Activated CD8-positive, alpha-beta T cell treated with anti-CD3 and anti-CD28 coated beads for 36 hours (primary cell): ENCODE measurements at regions not wholly inside any gene's neighbourhood (a gene's known extent, or its start where the extent isn't known, plus 50 kb on each side); places are given as distances from the start of the nearest gene placed in this dataset.
A peak's percentile ranks its signal among the peaks of the same experiment; 100 is the strongest.

ENCODE experiments used
- ATAC-seq: fragments of 200-7000 bp; cut with Tn5 transposase; one replicate; pipeline ENCODE4 v1.10.0; 2021; ENCODE audit warnings: mild to moderate bottlenecking, moderate library complexity
- CTCF ChIA-PET: fragments of 350-600 bp; sonication (Branson Sonifier 250); formaldehyde crosslinking; loops from one replicate; lab custom pipeline; 2021; ENCODE audit warnings: antibody characterized with exemption; lab: Charles Lee
- POLR2A ChIA-PET: fragments of 350-600 bp; sonication (Branson Sonifier 250); formaldehyde crosslinking; loops from one replicate; lab custom pipeline; 2021; ENCODE audit warnings: antibody characterized with exemption; lab: Charles Lee
- DNase-seq: peaks from one replicate; pipeline ENCODE4 v3.0.0-alpha.2; 2020
- H3K27ac Mint-ChIP-seq: one replicate; pipeline ENCODE4 v1.8.0; 2021; ENCODE audit warnings: mild to moderate bottlenecking, mixed read lengths
- H3K27me3 Mint-ChIP-seq: one replicate; pipeline ENCODE4 v1.8.0; 2021; ENCODE audit warnings: mixed read lengths
- H3K36me3 Mint-ChIP-seq: one replicate; pipeline ENCODE4 v1.8.0; 2021; ENCODE audit warnings: low read depth, mixed read lengths
- H3K4me1 Mint-ChIP-seq: one replicate; pipeline ENCODE4 v1.8.0; 2021; ENCODE audit warnings: low read depth, mixed read lengths
- H3K4me3 Mint-ChIP-seq: one replicate; pipeline ENCODE4 v1.8.0; 2021; ENCODE audit warnings: mild to moderate bottlenecking, moderate library complexity, mixed read lengths
- H3K9me3 Mint-ChIP-seq: one replicate; pipeline ENCODE4 v1.8.0; 2021; ENCODE audit warnings: mixed read lengths
- CTCF ChIP-seq: fragments of 200-600 bp; IDR thresholded peaks from one replicate; pipeline ENCODE4 v1.8.0; 2022; ENCODE audit warnings: antibody characterized with exemption, mild to moderate bottlenecking
- intact Hi-C: fragments of 100-400 bp; cut with micrococcal nuclease; formaldehyde crosslinking; loops from one replicate; pipeline ENCODE4 v1.10.0; 2022

GRCh38 chr3:194067949-194068362 is 68.0 kb upstream of the HES1 start:
- POLR2A ChIA-PET: no interaction called here
- peaks cover 14% of the 10 kb centered on the region for H3K9me3 Mint-ChIP-seq
- H3K4me1 Mint-ChIP-seq: peaks cover 12% of the 10 kb centered on the region
- CTCF ChIA-PET: interaction anchor here (2.0 kb wide), 1 partner anchor 248 kb away, joined by 8 read pairs; no protein-coding TSS in a partner anchor
- intact Hi-C loops: no loop called here
- peaks cover 45% of the 10 kb centered on the region for H3K27me3 Mint-ChIP-seq
- ATAC-seq: no peak
- no peak overlapping the region for H3K27ac Mint-ChIP-seq
- no peaks in the 10 kb centered on the region for H3K36me3 Mint-ChIP-seq
- no peak for DNase-seq
- TF ChIP-seq CTCF: no peak
- H3K4me3 Mint-ChIP-seq: no peak overlapping the region

- POLR2A ChIA-PET: interaction anchor here (0.8 to 1.2 kb wide), 2 partner anchors 9 to 10 kb away, joined by 3 to 4 read pairs; no protein-coding TSS in a partner anchor
- H3K9me3 Mint-ChIP-seq: peaks cover 14% of the 10 kb centered on the region
- ATAC-seq (no peak), DNase-seq (no peak)
- no peak overlapping the region for H3K27ac Mint-ChIP-seq
- no peaks in the 10 kb centered on the region for H3K36me3 Mint-ChIP-seq
- H3K4me3 Mint-ChIP-seq: peak overlapping the region; percentile 7
- H3K4me1 Mint-ChIP-seq: peaks cover 12% of the 10 kb centered on the region
- intact Hi-C loops: no loop called here
- CTCF ChIA-PET: interaction anchor here (1.6 kb wide), 1 partner anchor 246 kb away, joined by 3 read pairs; no protein-coding TSS in a partner anchor
- no peak for TF ChIP-seq CTCF
- H3K27me3 Mint-ChIP-seq: peaks cover 54% of the 10 kb centered on the region
Observed at GRCh38 chr3:194069421-194070219, 66.3 kb upstream of the HES1 start.

GRCh38 chr3:194070220-194070633 is 65.7 kb upstream of the HES1 start:
- DNase-seq (no peak), ATAC-seq (no peak)
- peak overlapping the region; percentile 56 for H3K4me3 Mint-ChIP-seq
- peaks cover 57% of the 10 kb centered on the region for H3K27me3 Mint-ChIP-seq
- peak overlapping the region; percentile 73 for H3K27ac Mint-ChIP-seq
- intact Hi-C loops: no loop called here
- no peak for TF ChIP-seq CTCF
- H3K4me1 Mint-ChIP-seq: peaks cover 12% of the 10 kb centered on the region
- CTCF ChIA-PET: interaction anchor here (0.8 to 1.6 kb wide), 2 partner anchors 218 to 246 kb away, joined by 3 read pairs; no protein-coding TSS in a partner anchor
- H3K36me3 Mint-ChIP-seq: no peaks in the 10 kb centered on the region
- POLR2A ChIA-PET: interaction anchor here (0.9 to 1.2 kb wide), 2 partner anchors 10 to 196 kb away, joined by 4 to 5 read pairs; no protein-coding TSS in a partner anchor
- peaks cover 14% of the 10 kb centered on the region for H3K9me3 Mint-ChIP-seq

GRCh38 chr3:194070634-194071409 is 65.1 kb upstream of the HES1 start:
- POLR2A ChIA-PET: interaction anchor here (0.9 to 1.2 kb wide), 2 partner anchors 10 to 195 kb away, joined by 4 to 5 read pairs; no protein-coding TSS in a partner anchor
- CTCF ChIA-PET: interaction anchor here (0.8 to 1.6 kb wide), 2 partner anchors 217 to 245 kb away, joined by 3 read pairs; no protein-coding TSS in a partner anchor
- no peak for TF ChIP-seq CTCF
- peaks cover 54% of the 10 kb centered on the region for H3K27me3 Mint-ChIP-seq
- H3K4me1 Mint-ChIP-seq: peaks cover 12% of the 10 kb centered on the region
- peak; percentile 89 for DNase-seq
- H3K36me3 Mint-ChIP-seq: no peaks in the 10 kb centered on the region
- peak; percentile 86 for ATAC-seq
- peak overlapping the region; percentile 73 for H3K27ac Mint-ChIP-seq
- peaks cover 14% of the 10 kb centered on the region for H3K9me3 Mint-ChIP-seq
- peak overlapping the region; percentile 56 for H3K4me3 Mint-ChIP-seq
- intact Hi-C loops: no loop called here
